Karpas-422 (cell line): ENCODE measurements at regions not wholly inside any gene's neighbourhood (a gene's known extent, or its start where the extent isn't known, plus 50 kb on each side); places are given as distances from the start of the nearest gene placed in this dataset.

ENCODE experiments used
- DNase-seq: peaks from one replicate; pipeline ENCODE4 v3.0.0-alpha.2; 2015
- H2AFZ ChIP-seq: fragments of 200-600 bp; sonication (generic); 2 replicates; pipeline ENCODE4 v1.6.1; 2014; ENCODE audit warnings: antibody characterized with exemption, low read length, mixed read lengths
- H3K27ac ChIP-seq: fragments of 200-600 bp; sonication (generic); 2 replicates; pipeline ENCODE4 v1.5.1; 2014; ENCODE audit warnings: mild to moderate bottlenecking, low read length, moderate library complexity
- H3K27me3 ChIP-seq: fragments of 200-600 bp; sonication (generic); 2 replicates; pipeline ENCODE4 v1.6.1; 2014; ENCODE audit warnings: low read length, mixed read lengths
- H3K36me3 ChIP-seq: fragments of 200-600 bp; sonication (generic); 2 replicates; pipeline ENCODE4 v1.6.1; 2014; ENCODE audit warnings: low read length, mixed read lengths; ENCODE audit not compliant: insufficient read depth
- H3K4me1 ChIP-seq: fragments of 200-600 bp; sonication (generic); 2 replicates; pipeline ENCODE4 v1.6.1; 2014; ENCODE audit warnings: mild to moderate bottlenecking, low read length, mixed read lengths
- H3K4me2 ChIP-seq: fragments of 200-600 bp; sonication (generic); 2 replicates; pipeline ENCODE4 v1.6.1; 2014; ENCODE audit warnings: low read length, low read depth, mild to moderate bottlenecking; ENCODE audit not compliant: poor library complexity, severe bottlenecking
- H3K4me3 ChIP-seq: fragments of 200-600 bp; sonication (generic); 2 replicates; pipeline ENCODE4 v1.5.1; 2014; ENCODE audit warnings: mild to moderate bottlenecking, antibody characterized with exemption, low read length, mixed read lengths
- H3K79me2 ChIP-seq: fragments of 200-600 bp; sonication (generic); 2 replicates; pipeline ENCODE4 v1.6.1; 2014; ENCODE audit warnings: mild to moderate bottlenecking, low read length, mixed read lengths
- H3K9ac ChIP-seq: fragments of 200-600 bp; sonication (generic); 2 replicates; pipeline ENCODE4 v1.6.0; 2014; ENCODE audit warnings: low read length
- H3K9me2 ChIP-seq: fragments of 200-600 bp; sonication (generic), shearing (Covaris generic); replicated peaks from 2 replicates; pipeline ENCODE4 v1.6.0; 2014; ENCODE audit warnings: mild to moderate bottlenecking, low read length, moderate library complexity; ENCODE audit not compliant: insufficient read depth
- H3K9me3 ChIP-seq: fragments of 300-700, 200-600 bp; sonication (generic); 2 replicates; pipeline ENCODE4 v1.6.1; 2014; ENCODE audit warnings: low read length, mixed read lengths
- H4K20me1 ChIP-seq: fragments of 200-600 bp; sonication (generic); 2 replicates; pipeline ENCODE4 v1.6.1; 2014; ENCODE audit warnings: mild to moderate bottlenecking, antibody characterized with exemption, low read length, low read depth; ENCODE audit not compliant: insufficient read depth

- no peak overlapping the region for H3K4me2 ChIP-seq
- peaks cover 37% of the 10 kb centered on the region for H3K9me3 ChIP-seq
- no peak overlapping the region for H2AFZ ChIP-seq
- H3K27me3 ChIP-seq: no peaks in the 10 kb centered on the region
- no peak overlapping the region for H3K4me3 ChIP-seq
- no peaks in the 10 kb centered on the region for H3K36me3 ChIP-seq
- no peak for DNase-seq
- no peak overlapping the region for H3K9ac ChIP-seq
- H3K9me2 ChIP-seq: no peaks in the 10 kb centered on the region
- H3K4me1 ChIP-seq: no peaks in the 10 kb centered on the region
- no peaks in the 10 kb centered on the region for H3K79me2 ChIP-seq
- no peak overlapping the region for H3K27ac ChIP-seq
- H4K20me1 ChIP-seq: no peaks in the 10 kb centered on the region
Measured at GRCh38 chr11:90847268-90847886, 624.5 kb upstream of the CHORDC1 start.

- no peaks in the 10 kb centered on the region for H4K20me1 ChIP-seq
- H3K9ac ChIP-seq: no peak overlapping the region
- no peak for DNase-seq
- no peaks in the 10 kb centered on the region for H3K27me3 ChIP-seq
- H3K27ac ChIP-seq: no peak overlapping the region
- no peaks in the 10 kb centered on the region for H3K9me2 ChIP-seq
- H3K79me2 ChIP-seq: no peaks in the 10 kb centered on the region
- H3K4me3 ChIP-seq: no peak overlapping the region
- H3K4me1 ChIP-seq: no peaks in the 10 kb centered on the region
- H2AFZ ChIP-seq: no peak overlapping the region
- no peak overlapping the region for H3K4me2 ChIP-seq
- H3K36me3 ChIP-seq: no peaks in the 10 kb centered on the region
- H3K9me3 ChIP-seq: peaks cover 44% of the 10 kb centered on the region
Measured at GRCh38 chr11:90846628-90847027, 623.8 kb upstream of the CHORDC1 start.

GRCh38 chr11:90845799-90846198, 623.0 kb upstream of the CHORDC1 start:
- Histone ChIP-seq H4K20me1 (no peaks in the 10 kb centered on the region), H3K27ac (no peak overlapping the region), H3K4me3 (no peak overlapping the region), H2AFZ (no peak overlapping the region), H3K9me3 (peaks cover 44% of the 10 kb centered on the region), H3K36me3 (no peaks in the 10 kb centered on the region), H3K27me3 (no peaks in the 10 kb centered on the region), H3K9ac (no peak overlapping the region), H3K9me2 (no peaks in the 10 kb centered on the region), H3K4me1 (no peaks in the 10 kb centered on the region), H3K79me2 (no peaks in the 10 kb centered on the region), H3K4me2 (no peak overlapping the region)
- no peak for DNase-seq

- no peak overlapping the region for H2AFZ ChIP-seq
- no peaks in the 10 kb centered on the region for H3K9me2 ChIP-seq
- H3K4me1 ChIP-seq: no peaks in the 10 kb centered on the region
- H3K9ac ChIP-seq: no peak overlapping the region
- no peak for DNase-seq
- no peaks in the 10 kb centered on the region for H4K20me1 ChIP-seq
- H3K9me3 ChIP-seq: peaks cover 41% of the 10 kb centered on the region
- no peaks in the 10 kb centered on the region for H3K36me3 ChIP-seq
- no peak overlapping the region for H3K27ac ChIP-seq
- H3K4me3 ChIP-seq: no peak overlapping the region
- H3K27me3 ChIP-seq: no peaks in the 10 kb centered on the region
- no peaks in the 10 kb centered on the region for H3K79me2 ChIP-seq
- H3K4me2 ChIP-seq: no peak overlapping the region
Measured at GRCh38 chr11:90845126-90845525, 622.3 kb upstream of the CHORDC1 start.

- Histone ChIP-seq H3K36me3 (no peaks in the 10 kb centered on the region), H3K9ac (no peak overlapping the region), H2AFZ (no peak overlapping the region), H3K9me3 (peaks cover 43% of the 10 kb centered on the region), H3K79me2 (no peaks in the 10 kb centered on the region), H3K4me3 (no peak overlapping the region), H3K27ac (no peak overlapping the region), H3K4me1 (no peaks in the 10 kb centered on the region), H3K4me2 (no peak overlapping the region), H3K9me2 (no peaks in the 10 kb centered on the region), H4K20me1 (no peaks in the 10 kb centered on the region), H3K27me3 (no peaks in the 10 kb centered on the region)
- DNase-seq: no peak
Measured at GRCh38 chr11:90844041-90844440, 621.2 kb upstream of the CHORDC1 start.

GRCh38 chr11:90842681-90843080, 619.8 kb upstream of the CHORDC1 start:
- H2AFZ ChIP-seq: no peak overlapping the region

GRCh38 chr11:90840071-90840470, 617.2 kb upstream of the CHORDC1 start:
- no peak overlapping the region; the same call in 1 of the 2 replicates for H3K4me3 ChIP-seq
- no peak overlapping the region for H3K4me2 ChIP-seq
- no peaks in the 10 kb centered on the region for H3K79me2 ChIP-seq
- H3K27me3 ChIP-seq: no peaks in the 10 kb centered on the region
- H2AFZ ChIP-seq: no peak overlapping the region
- H4K20me1 ChIP-seq: no peaks in the 10 kb centered on the region
- DNase-seq: no peak
- H3K9me3 ChIP-seq: peaks cover 47% of the 10 kb centered on the region
- H3K36me3 ChIP-seq: no peaks in the 10 kb centered on the region
- H3K9ac ChIP-seq: no peak overlapping the region
- H3K27ac ChIP-seq: no peak overlapping the region
- H3K4me1 ChIP-seq: no peaks in the 10 kb centered on the region
- H3K9me2 ChIP-seq: no peaks in the 10 kb centered on the region

More at GRCh38 chr11:90842681-90843080, 619.8 kb upstream of the CHORDC1 start:
- Histone ChIP-seq H3K9me2 (no peaks in the 10 kb centered on the region), H3K79me2 (no peaks in the 10 kb centered on the region), H3K27me3 (no peaks in the 10 kb centered on the region), H3K9ac (no peak overlapping the region), H3K9me3 (peaks cover 48% of the 10 kb centered on the region), H3K4me3 (no peak overlapping the region), H3K36me3 (no peaks in the 10 kb centered on the region), H3K27ac (no peak overlapping the region), H3K4me2 (no peak overlapping the region), H3K4me1 (no peaks in the 10 kb centered on the region), H4K20me1 (no peaks in the 10 kb centered on the region)
- DNase-seq: no peak

GRCh38 chr11:90836031-90836430, 613.2 kb upstream of the CHORDC1 start:
- Histone ChIP-seq H3K27ac (no peak overlapping the region), H3K9me3 (peaks cover 44% of the 10 kb centered on the region), H3K4me1 (no peaks in the 10 kb centered on the region), H3K27me3 (no peaks in the 10 kb centered on the region), H4K20me1 (no peaks in the 10 kb centered on the region), H3K36me3 (no peaks in the 10 kb centered on the region), H3K4me3 (no peak overlapping the region), H2AFZ (no peak overlapping the region), H3K9ac (no peak overlapping the region), H3K4me2 (no peak overlapping the region), H3K79me2 (no peaks in the 10 kb centered on the region), H3K9me2 (no peaks in the 10 kb centered on the region)
- no peak for DNase-seq
